ENCODE measurements at regions not wholly inside any gene's neighbourhood (a gene's known extent, or its start where the extent isn't known, plus 50 kb on each side); places are given as distances from the start of the nearest gene placed in this dataset.
A peak's percentile ranks its signal among the peaks of the same experiment; 100 is the strongest.

DNA sequence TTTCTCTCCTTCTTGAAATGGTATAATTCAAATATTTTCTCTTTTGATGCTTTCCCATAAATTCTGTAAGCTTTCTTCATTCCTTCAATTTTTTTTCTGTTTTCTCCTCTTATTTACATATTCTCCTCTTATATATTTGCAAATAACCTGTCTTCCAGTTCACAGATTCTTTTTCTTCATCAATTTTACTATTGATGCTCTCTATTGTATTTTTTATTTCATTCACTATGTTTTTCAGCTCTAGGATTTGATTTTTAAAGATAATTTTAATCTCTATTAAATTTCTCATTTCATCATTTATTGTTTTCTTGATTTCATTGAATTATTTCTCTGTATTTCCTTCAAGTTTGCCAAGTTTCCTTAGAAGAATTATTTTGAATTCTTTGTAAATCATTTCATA, 54.0 kb upstream of the PRPS1L1 start:
- no peak for DNase-seq (ENCODE audit: low read depth)
- H3K4me3 ChIP-seq (ENCODE audit: low read depth, low read length): no peak overlapping the region
- TF ChIP-seq, protein P1, sequence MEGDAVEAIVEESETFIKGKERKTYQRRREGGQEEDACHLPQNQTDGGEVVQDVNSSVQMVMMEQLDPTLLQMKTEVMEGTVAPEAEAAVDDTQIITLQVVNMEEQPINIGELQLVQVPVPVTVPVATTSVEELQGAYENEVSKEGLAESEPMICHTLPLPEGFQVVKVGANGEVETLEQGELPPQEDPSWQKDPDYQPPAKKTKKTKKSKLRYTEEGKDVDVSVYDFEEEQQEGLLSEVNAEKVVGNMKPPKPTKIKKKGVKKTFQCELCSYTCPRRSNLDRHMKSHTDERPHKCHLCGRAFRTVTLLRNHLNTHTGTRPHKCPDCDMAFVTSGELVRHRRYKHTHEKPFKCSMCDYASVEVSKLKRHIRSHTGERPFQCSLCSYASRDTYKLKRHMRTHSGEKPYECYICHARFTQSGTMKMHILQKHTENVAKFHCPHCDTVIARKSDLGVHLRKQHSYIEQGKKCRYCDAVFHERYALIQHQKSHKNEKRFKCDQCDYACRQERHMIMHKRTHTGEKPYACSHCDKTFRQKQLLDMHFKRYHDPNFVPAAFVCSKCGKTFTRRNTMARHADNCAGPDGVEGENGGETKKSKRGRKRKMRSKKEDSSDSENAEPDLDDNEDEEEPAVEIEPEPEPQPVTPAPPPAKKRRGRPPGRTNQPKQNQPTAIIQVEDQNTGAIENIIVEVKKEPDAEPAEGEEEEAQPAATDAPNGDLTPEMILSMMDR (conservative IDR thresholded peaks at IDR 0.05; ENCODE audit: low read depth, low read length): no peak

DNA sequence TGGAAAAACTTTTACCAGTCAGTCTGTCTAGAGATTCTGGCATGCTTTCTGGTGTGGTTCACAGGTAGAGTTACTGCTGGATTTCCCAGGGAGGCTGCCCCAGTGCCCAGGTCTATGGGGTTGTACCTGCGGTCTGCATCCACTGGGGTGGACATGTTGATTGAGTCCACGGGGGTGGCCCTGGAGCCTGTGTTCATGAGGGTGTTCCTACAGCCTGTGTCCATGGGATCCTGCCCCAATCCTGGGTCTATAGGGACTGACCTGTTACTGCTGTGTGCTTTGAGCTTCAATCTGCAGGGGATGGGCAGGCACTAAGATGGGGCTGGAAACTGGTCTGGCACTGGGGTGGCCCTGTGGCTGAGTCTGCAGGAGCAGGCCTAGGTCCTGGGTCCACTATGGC, 54.5 kb upstream of the PRPS1L1 start:
- no peak for DNase-seq (ENCODE audit: low read depth)
- TF ChIP-seq, protein P1 (conservative IDR thresholded peaks at IDR 0.05; ENCODE audit: low read depth, low read length): no peak
- no peak overlapping the region for H3K4me3 ChIP-seq (ENCODE audit: low read depth, low read length)

DNA sequence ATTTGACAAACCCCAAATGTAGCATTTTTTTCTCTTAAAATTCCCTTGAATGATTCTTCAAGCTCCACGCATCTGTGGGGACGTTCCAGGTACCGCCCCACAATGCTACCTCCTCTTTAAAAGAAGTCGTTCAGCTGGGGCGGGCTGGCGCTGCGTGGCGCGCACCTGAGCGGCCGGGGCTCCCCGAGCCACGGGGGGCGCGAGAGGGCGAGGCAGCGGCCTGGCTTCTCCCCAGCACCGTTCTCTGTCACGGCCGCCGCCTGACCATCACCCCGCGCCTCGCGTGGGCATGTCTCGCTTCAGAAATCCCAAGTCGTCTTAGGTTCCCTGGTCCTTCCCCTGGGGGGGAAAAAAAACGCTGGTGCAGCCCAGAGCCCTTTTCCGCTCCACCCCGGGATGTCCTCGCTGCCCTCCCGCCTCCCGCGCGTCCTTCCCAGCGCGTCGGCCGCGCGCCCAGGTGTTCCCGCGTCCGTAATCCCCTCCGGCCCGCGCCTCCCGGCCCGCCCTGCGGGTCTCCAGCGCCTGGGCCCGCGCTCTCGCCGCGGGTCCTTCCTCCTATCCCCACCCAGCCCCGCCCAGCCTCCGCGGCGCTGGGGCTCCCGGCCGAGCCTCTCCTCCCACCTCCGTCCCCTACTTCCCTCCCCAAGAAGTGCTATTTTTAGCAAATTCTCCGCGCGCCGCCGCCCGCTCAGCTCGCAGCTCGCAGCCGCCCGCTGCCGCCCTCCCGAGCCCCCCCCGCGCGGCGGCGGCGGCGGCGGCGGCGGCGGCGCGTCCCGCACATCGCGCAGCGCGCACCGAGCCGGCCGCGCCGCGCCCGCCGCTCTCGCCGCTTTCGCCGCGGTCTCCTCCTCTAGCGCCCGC, 58.7 kb upstream of the PRPS1L1 start:
- DNase-seq (ENCODE audit: low read depth): no peak
- TF ChIP-seq, protein P1 (conservative IDR thresholded peaks at IDR 0.05; ENCODE audit: low read depth, low read length): no peak
- peak overlapping the region; percentile 44 for H3K4me3 ChIP-seq (ENCODE audit: low read depth, low read length)

DNA sequence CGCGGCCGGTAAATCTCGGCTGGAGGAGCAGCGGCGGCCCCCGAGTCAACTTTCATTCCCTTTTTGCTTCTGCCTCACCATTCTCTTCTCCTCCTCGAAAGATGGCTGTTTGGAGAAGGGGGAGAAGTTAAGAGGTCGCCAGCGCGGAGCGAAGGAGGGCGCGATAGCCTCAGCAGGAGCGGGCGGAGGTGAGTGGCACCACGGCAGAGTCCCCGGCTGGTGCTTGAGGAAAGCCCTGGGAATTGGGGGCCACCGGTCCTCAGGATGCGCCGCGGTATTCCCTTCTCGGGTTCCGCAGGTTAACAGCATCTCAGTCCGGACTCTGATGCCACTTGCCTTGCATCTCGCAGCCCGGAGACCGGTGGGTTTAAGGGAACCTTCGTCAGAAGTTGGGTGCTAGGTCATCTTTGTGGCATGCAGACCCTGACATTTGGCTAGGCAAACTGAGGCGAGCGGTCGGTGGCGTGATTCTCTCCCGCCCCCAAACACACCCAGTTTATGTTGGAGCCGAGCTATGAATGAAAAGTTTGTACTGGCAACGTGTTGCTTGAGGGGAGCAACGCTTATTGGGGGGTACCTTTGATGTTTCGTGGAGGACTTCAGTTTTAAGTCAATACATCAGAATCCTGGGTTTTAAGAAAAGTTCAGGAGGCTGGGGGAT, 59.5 kb upstream of the PRPS1L1 start:
- DNase-seq (ENCODE audit: low read depth): no peak
- TF ChIP-seq, protein P1 (conservative IDR thresholded peaks at IDR 0.05; ENCODE audit: low read depth, low read length): no peak
- H3K4me3 ChIP-seq (ENCODE audit: low read depth, low read length): peak overlapping the region; percentile 43

DNA sequence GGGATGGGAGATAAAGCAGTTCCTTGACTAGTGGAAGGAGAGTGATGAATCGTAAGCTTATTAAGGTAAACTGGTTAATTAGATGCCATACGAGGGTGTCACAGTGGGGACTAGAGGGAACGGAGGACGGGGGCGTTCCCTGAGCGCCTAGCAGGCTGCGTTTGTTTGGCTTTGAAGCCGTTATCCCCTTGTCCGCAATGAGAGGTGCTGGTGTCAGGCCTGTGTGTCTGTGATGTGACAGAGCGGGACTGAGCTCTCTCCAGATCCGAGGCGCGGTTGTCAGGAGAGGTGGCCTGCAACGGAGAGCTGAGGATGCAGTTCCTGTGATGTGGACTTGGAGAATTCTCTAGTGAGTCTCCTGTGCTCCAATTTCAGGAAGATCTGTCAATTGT, 60.0 kb upstream of the PRPS1L1 start:
- no peak for DNase-seq (ENCODE audit: low read depth)
- TF ChIP-seq, protein P1 (conservative IDR thresholded peaks at IDR 0.05; ENCODE audit: low read depth, low read length): no peak
- H3K4me3 ChIP-seq (ENCODE audit: low read depth, low read length): no peak overlapping the region

DNA sequence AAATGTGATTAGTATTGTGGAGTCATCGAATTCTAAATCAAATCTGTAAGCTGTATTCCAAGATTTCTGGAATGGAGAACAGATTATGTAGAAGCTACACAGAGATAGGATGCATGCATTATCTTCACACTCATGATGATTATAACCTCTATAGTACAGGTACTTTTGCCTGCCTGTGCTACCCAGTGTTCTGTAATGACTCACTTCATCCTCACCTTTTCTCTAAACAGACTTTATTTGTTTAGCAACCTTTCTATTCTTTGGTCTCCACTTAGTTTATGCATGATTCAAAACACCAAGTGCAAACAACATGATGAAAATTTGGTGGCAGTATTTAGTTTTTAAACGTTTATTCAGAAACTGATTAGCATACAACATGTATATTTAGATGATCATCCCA, 68.4 kb upstream of the PRPS1L1 start:
- no peak overlapping the region for H3K4me3 ChIP-seq (ENCODE audit: low read depth, low read length)
- TF ChIP-seq, protein P1 (conservative IDR thresholded peaks at IDR 0.05; ENCODE audit: low read depth, low read length): no peak
- DNase-seq (ENCODE audit: low read depth): no peak

Data from epithelial cell of proximal tubule (primary cell).